RWPE2 (cell line): ENCODE measurements at regions not wholly inside any gene's neighbourhood (a gene's known extent, or its start where the extent isn't known, plus 50 kb on each side); places are given as distances from the start of the nearest gene placed in this dataset.
"Not testable (repeated sequence)": the region's sequence is repeated elsewhere in the genome, so short reads cannot be mapped to it uniquely, and the experiment has no call there.

ENCODE experiments used
- ATAC-seq: fragments of 200-7000 bp; cut with Tn5 transposase; 3 replicates; pipeline ENCODE4 v1.9.1; 2021; ENCODE audit warnings: low read depth
- DNase-seq: peaks from one replicate; pipeline ENCODE4 v3.0.0-alpha.2; 2020; ENCODE audit warnings: low spot score
- H3K27ac ChIP-seq: fragments of 450-650 bp; 2 replicates; pipeline ENCODE4 v1.5.1; 2017; ENCODE audit warnings: mild to moderate bottlenecking; ENCODE audit not compliant: poor library complexity, severe bottlenecking
- H3K27me3 ChIP-seq: fragments of 250-450 bp; sonication (Bioruptor Pico); 2 replicates; pipeline ENCODE4 v1.5.1; 2021; ENCODE audit warnings: mild to moderate bottlenecking, moderate library complexity; ENCODE audit not compliant: insufficient read depth, poor library complexity, severe bottlenecking
- H3K36me3 ChIP-seq: fragments of 250-450 bp; sonication (Bioruptor Pico); 2 replicates; pipeline ENCODE4 v1.5.1; 2020; ENCODE audit warnings: low read depth, mild to moderate bottlenecking, moderate library complexity
- H3K4me1 ChIP-seq: fragments of 250-450 bp; sonication (Bioruptor Pico); 2 replicates; pipeline ENCODE4 v1.5.1; 2021; ENCODE audit warnings: mild to moderate bottlenecking, moderate library complexity; ENCODE audit not compliant: insufficient read depth, poor library complexity, severe bottlenecking
- H3K4me3 ChIP-seq: fragments of 250-450 bp; sonication (Bioruptor Pico); 2 replicates; pipeline ENCODE4 v1.5.1; 2021; ENCODE audit warnings: mild to moderate bottlenecking, moderate library complexity; ENCODE audit not compliant: severe bottlenecking
- H3K9me3 ChIP-seq: fragments of 250-450 bp; sonication (Bioruptor Pico); 2 replicates; pipeline ENCODE4 v1.5.1; 2021; ENCODE audit warnings: mild to moderate bottlenecking, moderate library complexity; ENCODE audit not compliant: severe bottlenecking
- CTCF ChIP-seq: fragments of 450-650 bp; IDR thresholded peaks from one replicate; pipeline ENCODE4 v1.5.1; 2017; ENCODE audit warnings: mild to moderate bottlenecking, moderate library complexity; ENCODE audit not compliant: poor library complexity, severe bottlenecking

GRCh38 chrX:39492497-39493162 is 605.1 kb downstream of the BCOR start:
- Histone ChIP-seq H3K4me1 (no peaks in the 10 kb centered on the region), H3K9me3 (no peaks in the 10 kb centered on the region), H3K27me3 (no peaks in the 10 kb centered on the region), H3K4me3 (no peak overlapping the region), H3K36me3 (no peaks in the 10 kb centered on the region), H3K27ac (no peak overlapping the region)
- DNase-seq (no peak), ATAC-seq (no peak)
- no peak for TF ChIP-seq CTCF

GRCh38 chrX:39493168-39493567 is 604.6 kb downstream of the BCOR start:
- Histone ChIP-seq H3K9me3 (no peaks in the 10 kb centered on the region), H3K27me3 (no peaks in the 10 kb centered on the region), H3K36me3 (no peaks in the 10 kb centered on the region), H3K4me3 (no peak overlapping the region), H3K4me1 (no peaks in the 10 kb centered on the region), H3K27ac (no peak overlapping the region)
- no peak for TF ChIP-seq CTCF
- ATAC-seq: no peak
- DNase-seq: no peak

GRCh38 chrX:39497117-39497516 is 600.6 kb downstream of the BCOR start:
- not testable (repeated sequence) for H3K9me3 ChIP-seq, H3K4me1 ChIP-seq, DNase-seq, H3K27me3 ChIP-seq, ATAC-seq, H3K36me3 ChIP-seq, H3K27ac ChIP-seq, H3K4me3 ChIP-seq

GRCh38 chrX:39497702-39498265 is 600.0 kb downstream of the BCOR start:
- Histone ChIP-seq H3K27me3 (no peaks in the 10 kb centered on the region), H3K4me3 (no peak overlapping the region), H3K4me1 (no peaks in the 10 kb centered on the region), H3K9me3 (no peaks in the 10 kb centered on the region), H3K36me3 (no peaks in the 10 kb centered on the region), H3K27ac (no peak overlapping the region)
- no peak for TF ChIP-seq CTCF
- DNase-seq (no peak), ATAC-seq (no peak)

GRCh38 chrX:39499996-39500395 is 597.8 kb downstream of the BCOR start:
- Histone ChIP-seq H3K27me3 (no peaks in the 10 kb centered on the region), H3K4me3 (no peak overlapping the region), H3K27ac (no peak overlapping the region), H3K36me3 (no peaks in the 10 kb centered on the region), H3K9me3 (no peaks in the 10 kb centered on the region), H3K4me1 (no peaks in the 10 kb centered on the region)
- ATAC-seq (no peak), DNase-seq (no peak)
- TF ChIP-seq CTCF: no peak
